ENCODE measurements at regions not wholly inside any gene's neighbourhood (a gene's known extent, or its start where the extent isn't known, plus 50 kb on each side); places are given as distances from the start of the nearest gene placed in this dataset.

- no peak overlapping the region for H3K27ac ChIP-seq
- no peak overlapping the region for H3K4me3 ChIP-seq
- peaks cover 0 to 7% (median 0%) of the 10 kb centered on the region in 12 donors for H3K4me1 ChIP-seq
- intact Hi-C loops (cut with DNase I), result loop anchor here in 1 of 10 donors (5.0 kb wide), 1 partner anchor 190 kb away; no protein-coding TSS in a partner anchor
- no peak for DNase-seq
- WGBS, 4 donors, result 84 to 96% (median 95%) methylated on average over 2 of the region's 2 CpGs
- peak in 3 of 4 donors; percentile 49 to 60 (median 54) for ATAC-seq
- H3K27me3 ChIP-seq, result no peaks in the 10 kb centered on the region
- TF ChIP-seq CTCF (IDR thresholded peaks at IDR 0.05) (no peak), POLR2A (IDR thresholded peaks at IDR 0.05) (no peak)
- peaks cover 0 to 19% (median 3%) of the 10 kb centered on the region in 12 donors for H3K9me3 ChIP-seq
- H3K36me3 ChIP-seq, result no peaks in the 10 kb centered on the region
These were observed 319.3 kb downstream of the RFC3 start for GRCh38 chr13:34137200-34137599.

DNA sequence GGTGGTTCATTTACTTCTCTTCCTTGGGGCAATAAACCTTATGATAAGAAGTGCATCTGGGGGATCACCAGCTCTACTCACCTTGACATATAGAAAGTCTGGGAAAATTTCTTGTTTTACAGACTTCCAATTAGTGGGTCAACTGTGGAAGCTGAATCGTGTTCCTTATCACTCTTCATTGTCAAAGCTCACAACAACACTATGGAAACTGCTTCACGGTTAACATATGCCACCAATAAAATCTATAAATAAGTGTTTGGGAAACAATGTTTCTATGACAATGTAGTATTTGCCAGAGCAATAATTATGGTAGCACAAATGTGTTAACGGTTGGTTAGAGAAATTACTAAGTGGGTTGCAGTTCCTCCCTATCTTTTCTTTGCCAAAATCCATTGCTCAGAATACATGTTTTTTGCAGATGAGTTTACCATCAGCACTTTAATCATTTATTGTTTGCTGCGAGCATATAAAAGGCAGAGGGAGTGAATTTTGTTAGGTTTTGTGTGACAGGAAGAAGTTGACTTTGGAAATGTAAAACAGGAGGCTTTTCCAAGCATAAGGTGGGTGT, 321.8 kb downstream of the RFC3 start:
- Histone ChIP-seq H3K4me3 (no peak overlapping the region), H3K9me3 (peaks cover 0 to 19% (median 3%) of the 10 kb centered on the region in 12 donors), H3K27me3 (no peaks in the 10 kb centered on the region), H3K36me3 (no peaks in the 10 kb centered on the region), H3K27ac (no peak overlapping the region), H3K4me1 (peaks cover 0 to 7% (median 0%) of the 10 kb centered on the region in 12 donors)
- ATAC-seq, result no peak
- 68 to 79% (median 71%) methylated on average over 4 of the region's 4 CpGs for WGBS, 4 donors
- intact Hi-C loops (cut with DNase I), result loop anchor here in 1 of 10 donors (5.0 kb wide), 1 partner anchor 188 kb away; no protein-coding TSS in a partner anchor
- TF ChIP-seq POLR2A (IDR thresholded peaks at IDR 0.05), result no peak
- TF ChIP-seq CTCF (IDR thresholded peaks at IDR 0.05), result no peak
- DNase-seq, result no peak

- 94 to 100% (median 98%) methylated on average over 1 of the region's 1 CpG for WGBS, 4 donors
- no peaks in the 10 kb centered on the region for H3K27me3 ChIP-seq
- TF ChIP-seq POLR2A (IDR thresholded peaks at IDR 0.05) (no peak), CTCF (IDR thresholded peaks at IDR 0.05) (no peak)
- ATAC-seq (no peak), DNase-seq (no peak)
- H3K4me3 ChIP-seq, result no peak overlapping the region
- H3K27ac ChIP-seq, result no peak overlapping the region
- H3K36me3 ChIP-seq, result no peaks in the 10 kb centered on the region
- intact Hi-C loops (cut with DNase I), result no loop called here
- no peaks in the 10 kb centered on the region for H3K9me3 ChIP-seq
- H3K4me1 ChIP-seq, result no peaks in the 10 kb centered on the region
These were observed 325.7 kb downstream of the RFC3 start for GRCh38 chr13:34143637-34144036.

- H3K27me3 ChIP-seq, result no peaks in the 10 kb centered on the region
- no peak overlapping the region for H3K4me3 ChIP-seq
- no peak overlapping the region for H3K27ac ChIP-seq
- no peaks in the 10 kb centered on the region for H3K36me3 ChIP-seq
- DNase-seq, result no peak
- intact Hi-C loops (cut with DNase I), result no loop called here
- ATAC-seq, result no peak
- no peaks in the 10 kb centered on the region for H3K9me3 ChIP-seq
- TF ChIP-seq CTCF (IDR thresholded peaks at IDR 0.05) (no peak), POLR2A (IDR thresholded peaks at IDR 0.05) (no peak)
- no peaks in the 10 kb centered on the region for H3K4me1 ChIP-seq
- 87 to 89% (median 89%) methylated on average over 3 of the region's 3 CpGs for WGBS, 4 donors
These were observed 326.2 kb downstream of the RFC3 start for GRCh38 chr13:34144142-34144541.

Measured in heart left ventricle (tissue), 16 donors.